HEK293T (cell line): ENCODE measurements at regions not wholly inside any gene's neighbourhood (a gene's known extent, or its start where the extent isn't known, plus 50 kb on each side); places are given as distances from the start of the nearest gene placed in this dataset.

Experiments
- CTCF ChIA-PET: fragments of 350-600 bp; formaldehyde crosslinking; extraction: SDS; loops from one replicate; lab custom pipeline; 2021; ENCODE audit warnings: antibody characterized with exemption, inconsistent platforms; lab: Yijun Ruan, JAX
- POLR2A ChIA-PET: fragments of 350-600 bp; formaldehyde crosslinking; extraction: SDS; loops from one replicate; lab custom pipeline; 2020; ENCODE audit warnings: antibody characterized with exemption, inconsistent platforms; lab: Yijun Ruan, JAX
- DNase-seq: peaks from one replicate; pipeline ENCODE4 v3.0.0; 2012; ENCODE audit warnings: mixed read lengths; ENCODE audit errors: extremely low spot score
- ARNT ChIP-seq: fragments of 450-650 bp; IDR thresholded peaks from 2 replicates; pipeline ENCODE4 v1.6.1; 2017; ENCODE audit warnings: mild to moderate bottlenecking
- BHLHE40 ChIP-seq: fragments of 450-650 bp; IDR thresholded peaks from 2 replicates; pipeline ENCODE4 v1.6.1; 2016; ENCODE audit warnings: mild to moderate bottlenecking, moderate library complexity, borderline replicate concordance
- CTBP1 ChIP-seq: fragments of 450-650 bp; IDR thresholded peaks from 2 replicates; pipeline ENCODE4 v1.6.1; 2016; ENCODE audit warnings: borderline replicate concordance
- ELF4 ChIP-seq: fragments of 450-650 bp; IDR thresholded peaks from 2 replicates; pipeline ENCODE4 v1.6.1; 2017; ENCODE audit warnings: antibody characterized with exemption
- FOXA1 ChIP-seq: fragments of 450-650 bp; IDR thresholded peaks from 2 replicates; pipeline ENCODE4 v1.6.1; 2016; ENCODE audit warnings: mild to moderate bottlenecking
- FOXK2 ChIP-seq: fragments of 450-650 bp; IDR thresholded peaks from 2 replicates; pipeline ENCODE4 v1.6.1; 2016; ENCODE audit warnings: mild to moderate bottlenecking
- FOXM1 ChIP-seq: fragments of 450-650 bp; IDR thresholded peaks from 2 replicates; pipeline ENCODE4 v1.6.1; 2017; ENCODE audit warnings: mild to moderate bottlenecking, borderline replicate concordance
- HDGF ChIP-seq: fragments of 450-650 bp; IDR thresholded peaks from 2 replicates; pipeline ENCODE4 v1.6.1; 2017; ENCODE audit warnings: antibody characterized with exemption, borderline replicate concordance
- L3MBTL2 ChIP-seq: fragments of 450-650 bp; conservative IDR thresholded peaks from 2 replicates; pipeline ENCODE4 v1.6.1; 2016; ENCODE audit warnings: mild to moderate bottlenecking
- LEF1 ChIP-seq: fragments of 450-650 bp; IDR thresholded peaks from 2 replicates; pipeline ENCODE4 v1.6.1; 2017; ENCODE audit warnings: mild to moderate bottlenecking, borderline replicate concordance
- NFRKB ChIP-seq: fragments of 450-650 bp; IDR thresholded peaks from 2 replicates; pipeline ENCODE4 v1.6.1; 2016; ENCODE audit warnings: mild to moderate bottlenecking, moderate library complexity
- PKNOX1 ChIP-seq: fragments of 450-650 bp; IDR thresholded peaks from 2 replicates; pipeline ENCODE4 v1.6.1; 2016
- SP1 ChIP-seq: fragments of 450-650 bp; IDR thresholded peaks from 2 replicates; pipeline ENCODE4 v1.6.1; 2017
- SUZ12 ChIP-seq: fragments of 450-650 bp; IDR thresholded peaks from 2 replicates; pipeline ENCODE4 v1.6.1; 2016; ENCODE audit warnings: mild to moderate bottlenecking
- TARDBP ChIP-seq: fragments of 450-650 bp; IDR thresholded peaks from 2 replicates; pipeline ENCODE4 v1.6.1; 2016
- ZNF384 ChIP-seq: fragments of 450-650 bp; IDR thresholded peaks from 2 replicates; pipeline ENCODE4 v1.6.1; 2016

DNA sequence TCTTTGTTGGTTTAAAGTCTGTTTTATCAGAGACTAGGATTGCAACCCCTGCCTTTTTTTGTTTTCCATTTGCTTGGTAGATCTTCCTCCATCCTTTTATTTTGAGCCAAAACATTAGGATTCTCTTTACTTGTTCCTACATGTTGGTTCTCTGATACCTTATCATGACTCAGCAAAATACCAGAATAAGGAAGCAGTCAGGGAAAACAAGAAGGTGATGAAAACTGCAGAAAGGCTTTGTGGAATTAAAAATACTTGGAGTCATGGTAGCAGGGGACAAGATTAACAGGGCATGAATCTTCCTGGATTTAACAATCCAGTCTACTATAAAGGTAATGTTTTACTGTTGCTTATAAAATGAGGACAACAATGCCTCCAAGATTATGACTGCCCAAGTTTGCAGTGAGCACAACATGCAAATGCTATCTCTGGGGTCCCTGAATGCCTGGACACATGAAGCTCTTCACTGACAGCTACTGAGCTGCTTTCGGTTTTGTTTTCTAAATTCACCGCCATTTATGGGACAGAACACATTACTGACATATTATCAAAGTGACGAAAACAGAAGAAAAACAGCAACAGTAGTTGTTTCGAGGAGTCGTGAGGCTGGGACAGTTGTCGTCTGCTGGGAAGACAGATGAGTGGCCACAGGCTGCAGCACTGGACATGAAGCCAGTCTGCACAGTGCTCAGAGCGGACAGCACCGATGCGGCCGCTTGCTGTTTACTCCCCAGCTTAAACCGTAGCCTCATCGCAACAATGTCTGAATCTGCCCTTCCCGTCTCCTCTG is 174.5 kb upstream of the DKK2 start:
- TF ChIP-seq FOXM1: no peak
- TF ChIP-seq L3MBTL2: no peak
- TF ChIP-seq CTBP1: no peak
- no peak for TF ChIP-seq FOXA1
- TF ChIP-seq LEF1: no peak
- no peak for TF ChIP-seq SP1
- TF ChIP-seq ZNF384: no peak
- TF ChIP-seq HDGF: no peak
- no peak for TF ChIP-seq ARNT
- ChIA-PET POLR2A (no interaction called here), CTCF (no interaction called here)
- no peak for DNase-seq

DNA sequence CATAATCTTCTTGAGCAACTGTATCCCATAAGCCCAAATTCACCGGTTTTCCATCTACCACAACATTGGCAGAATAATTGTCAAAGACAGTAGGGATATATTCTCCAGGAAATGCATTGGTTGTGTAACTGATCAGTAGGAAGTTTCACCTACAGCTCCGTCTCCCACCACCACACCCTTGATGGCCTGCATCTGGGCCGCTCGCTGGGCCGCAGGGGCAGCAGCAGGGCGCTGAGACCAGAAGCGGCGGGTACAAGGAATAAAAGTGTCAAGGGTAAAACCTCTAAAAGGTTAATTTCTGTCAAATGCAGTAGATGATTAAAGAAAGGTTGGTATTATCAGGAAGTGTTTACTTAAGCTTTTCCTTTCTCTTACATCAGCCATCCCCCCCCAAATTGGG is 167.6 kb upstream of the DKK2 start:
- TF ChIP-seq L3MBTL2 (no peak), FOXA1 (no peak), FOXM1 (no peak), LEF1 (no peak), SP1 (no peak), CTBP1 (no peak), HDGF (no peak), ARNT (no peak), ELF4 (no peak), PKNOX1 (no peak), NFRKB (no peak), SUZ12 (no peak), TARDBP (no peak), BHLHE40 (no peak), FOXK2 (no peak), ZNF384 (no peak)
- CTCF ChIA-PET: no interaction called here
- POLR2A ChIA-PET: no interaction called here

GRCh38 chr4:107202744-107203143 is 166.6 kb upstream of the DKK2 start:
- ChIA-PET CTCF (no interaction called here), POLR2A (no interaction called here)
- TF ChIP-seq LEF1 (no peak), FOXA1 (no peak), SP1 (no peak), L3MBTL2 (no peak), BHLHE40 (no peak), CTBP1 (no peak), ELF4 (no peak), NFRKB (no peak), TARDBP (no peak), SUZ12 (no peak), PKNOX1 (no peak)
- DNase-seq: no peak

More for the DNA sequence above, 167.6 kb upstream of the DKK2 start:
- no peak for DNase-seq

DNA sequence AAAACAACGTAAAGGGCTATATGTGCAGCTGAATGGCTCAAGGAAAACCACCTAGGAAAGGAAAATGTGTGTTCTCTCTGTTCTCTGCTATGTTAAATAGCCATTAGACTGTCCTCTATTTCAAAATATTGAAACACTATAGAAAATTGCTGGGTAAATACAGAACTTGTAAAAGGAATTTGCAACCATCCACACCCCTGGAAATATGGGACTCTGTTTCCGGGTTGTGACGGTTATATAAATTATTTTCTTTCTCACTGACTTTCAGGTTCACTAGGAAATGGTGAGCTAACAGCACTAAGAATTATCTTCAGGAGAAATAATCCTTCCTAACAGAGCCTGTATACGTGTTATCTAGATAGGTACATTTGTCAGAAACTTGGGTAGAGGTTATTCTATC is 161.0 kb upstream of the DKK2 start:
- DNase-seq: no peak
- ChIA-PET POLR2A (no interaction called here), CTCF (no interaction called here)
- no peak for TF ChIP-seq TARDBP
- TF ChIP-seq ARNT: no peak
- no peak for TF ChIP-seq FOXK2
- TF ChIP-seq SP1: no peak
- TF ChIP-seq FOXM1: no peak
- no peak for TF ChIP-seq CTBP1
- TF ChIP-seq HDGF: no peak
- no peak for TF ChIP-seq LEF1
- TF ChIP-seq FOXA1: no peak
- no peak for TF ChIP-seq L3MBTL2
- no peak for TF ChIP-seq BHLHE40
- no peak for TF ChIP-seq ELF4
- TF ChIP-seq PKNOX1: no peak

DNA sequence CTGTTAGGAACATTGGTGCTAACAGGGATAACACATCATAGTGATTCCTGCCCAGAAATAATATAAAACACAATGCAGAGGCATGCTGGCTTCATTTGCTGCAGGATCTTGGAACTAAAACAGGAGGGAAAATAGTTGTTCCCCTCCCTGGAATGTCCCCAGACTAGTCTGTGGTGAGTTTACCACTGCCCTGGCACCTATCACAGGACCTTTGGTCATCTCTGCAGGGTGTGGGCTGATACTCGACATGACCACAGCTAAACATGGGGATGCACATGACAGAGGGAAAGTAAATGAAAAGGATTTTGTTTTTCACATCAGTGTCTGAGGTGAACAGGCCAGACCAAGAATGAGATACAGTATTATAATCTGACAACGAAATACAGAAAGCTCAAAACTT is 160.2 kb upstream of the DKK2 start:
- DNase-seq: no peak
- TF ChIP-seq BHLHE40: no peak
- TF ChIP-seq PKNOX1: no peak
- no peak for TF ChIP-seq FOXM1
- CTCF ChIA-PET: no interaction called here
- POLR2A ChIA-PET: no interaction called here

- ChIA-PET POLR2A (no interaction called here), CTCF (no interaction called here)
- no peak for DNase-seq
- no peak for TF ChIP-seq BHLHE40
- no peak for TF ChIP-seq SP1
- no peak for TF ChIP-seq FOXM1
- TF ChIP-seq TARDBP: no peak
- TF ChIP-seq L3MBTL2: no peak
- no peak for TF ChIP-seq HDGF
These were observed 157.9 kb upstream of the DKK2 start for GRCh38 chr4:107194005-107194404.
